Activated naive CD8-positive, alpha-beta T cell treated with anti-CD3 and anti-CD28 coated beads, Interleukin-2, amount 50 U/mL, for 16 hours (primary cell): ENCODE measurements at regions not wholly inside any gene's neighbourhood (a gene's known extent, or its start where the extent isn't known, plus 50 kb on each side); places are given as distances from the start of the nearest gene placed in this dataset.

ENCODE experiments used
- DNase-seq: peaks from one replicate; pipeline ENCODE4 v3.0.0-alpha.2; 2020; ENCODE audit warnings: low read depth, low spot score

- no peak for DNase-seq
These were observed 63.7 kb upstream of the NKX2-2 start for GRCh38 chr20:21577551-21577950.

- DNase-seq: no peak
These were observed 62.3 kb upstream of the NKX2-2 start for GRCh38 chr20:21575981-21576740.

GRCh38 chr20:21575167-21575566, 61.3 kb upstream of the NKX2-2 start:
- no peak for DNase-seq

- no peak for DNase-seq
These were observed 60.6 kb upstream of the NKX2-2 start for GRCh38 chr20:21574443-21574842.

- DNase-seq: no peak
These were observed 59.4 kb upstream of the NKX2-2 start for GRCh38 chr20:21573259-21573658.

- no peak for DNase-seq
These were observed 58.2 kb upstream of the NKX2-2 start for GRCh38 chr20:21571841-21572690.

GRCh38 chr20:21570285-21570992, 56.6 kb upstream of the NKX2-2 start:
- DNase-seq: no peak

GRCh38 chr20:21569586-21569985, 55.7 kb upstream of the NKX2-2 start:
- no peak for DNase-seq

- no peak for DNase-seq
These were observed 50.4 kb upstream of the NKX2-2 start for GRCh38 chr20:21564127-21564773.
